IMR-90 (cell line): ENCODE measurements at regions not wholly inside any gene's neighbourhood (a gene's known extent, or its start where the extent isn't known, plus 50 kb on each side); places are given as distances from the start of the nearest gene placed in this dataset.

ENCODE experiments used
- ATAC-seq: fragments of 200-7000 bp; cut with Tn5 transposase; 2 replicates; pipeline ENCODE4 v1.9.1; 2020; ENCODE audit warnings: low read depth, mild to moderate bottlenecking, moderate library complexity
- BruUV-seq: library from RNA; stranded (reverse); fragments of 400-500 nt; replicated peaks from 2 replicates; lab custom pipeline; 2021; lab: Mats Ljungman, UMichigan
- CTCF ChIA-PET: fragments of 300-600 bp; formaldehyde crosslinking; extraction: SDS; loops from one replicate; lab custom pipeline; 2021; ENCODE audit warnings: antibody characterized with exemption; lab: Yijun Ruan, JAX
- POLR2A ChIA-PET: fragments of 300-600 bp; sonication (Branson Sonifier 250); formaldehyde crosslinking; loops from one replicate; lab custom pipeline; 2022; ENCODE audit warnings: antibody characterized with exemption; ENCODE audit not compliant: unreplicated experiment; lab: Charles Lee
- DNase-seq: peaks from one replicate; pipeline ENCODE4 v3.0.0; 2013
- H2AFZ ChIP-seq: replicated peaks from 2 replicates; pipeline ENCODE3; 2013; ENCODE audit warnings: low read length, mild to moderate bottlenecking; ENCODE audit not compliant: poor library complexity
- H2AK5ac ChIP-seq: 2 replicates; pipeline ENCODE4 v1.6.1; 2013; ENCODE audit warnings: low read depth, low read length, inconsistent platforms
- H2AK9ac ChIP-seq: replicated peaks from 2 replicates; pipeline ENCODE3; 2013; ENCODE audit warnings: mild to moderate bottlenecking, low read depth, low read length, moderate library complexity; ENCODE audit not compliant: poor library complexity
- H2BK120ac ChIP-seq: 2 replicates; pipeline ENCODE4 v1.6.1; 2013; ENCODE audit warnings: low read depth, low read length, inconsistent platforms
- H2BK15ac ChIP-seq: 3 replicates; pipeline ENCODE4 v1.6.1; 2013; ENCODE audit warnings: low read depth, low read length, inconsistent platforms
- H2BK20ac ChIP-seq: 2 replicates; pipeline ENCODE4 v1.6.1; 2013; ENCODE audit warnings: low read depth, mild to moderate bottlenecking, inconsistent platforms, low read length, moderate library complexity
- H2BK5ac ChIP-seq: 2 replicates; pipeline ENCODE4 v1.6.1; 2013; ENCODE audit warnings: mild to moderate bottlenecking, low read depth, low read length, inconsistent platforms; ENCODE audit not compliant: poor library complexity, severe bottlenecking
- H3K14ac ChIP-seq: replicated peaks from 2 replicates; pipeline ENCODE4 v1.6.1; 2013; ENCODE audit warnings: low read depth, low read length, inconsistent platforms
- H3K18ac ChIP-seq: 2 replicates; pipeline ENCODE4 v1.6.1; 2013; ENCODE audit warnings: low read depth, low read length, control low read depth
- H3K23ac ChIP-seq: 2 replicates; pipeline ENCODE4 v1.6.1; 2013; ENCODE audit warnings: low read depth, low read length, inconsistent platforms
- H3K27ac ChIP-seq: 2 replicates; pipeline ENCODE4 v1.5.1; 2013; ENCODE audit warnings: mild to moderate bottlenecking, control low read depth, low read length; ENCODE audit not compliant: insufficient read depth
- H3K27me3 ChIP-seq: 2 replicates; pipeline ENCODE4 v1.6.1; 2013; ENCODE audit warnings: low read length; ENCODE audit not compliant: control insufficient read depth, insufficient read depth
- H3K36me3 ChIP-seq: 2 replicates; pipeline ENCODE4 v1.6.1; 2013; ENCODE audit warnings: low read length, mixed read lengths; ENCODE audit not compliant: control insufficient read depth, insufficient read depth
- H3K4ac ChIP-seq: 2 replicates; pipeline ENCODE4 v1.6.1; 2013; ENCODE audit warnings: low read depth, low read length, inconsistent platforms
- H3K4me1 ChIP-seq: 2 replicates; pipeline ENCODE4 v1.6.1; 2013; ENCODE audit warnings: low read length, mixed read lengths; ENCODE audit not compliant: control insufficient read depth, insufficient read depth
- H3K4me2 ChIP-seq: 2 replicates; pipeline ENCODE4 v1.6.1; 2013; ENCODE audit warnings: low read depth, mild to moderate bottlenecking, control low read depth, low read length, moderate library complexity
- H3K4me3 ChIP-seq: 2 replicates; pipeline ENCODE4 v1.5.1; 2013; ENCODE audit warnings: low read depth, mild to moderate bottlenecking, control low read depth, low read length, moderate library complexity; ENCODE audit not compliant: insufficient read depth
- H3K56ac ChIP-seq: 2 replicates; pipeline ENCODE4 v1.6.1; 2013; ENCODE audit warnings: low read length, inconsistent platforms; ENCODE audit not compliant: insufficient read depth; ENCODE audit errors: extremely low read depth
- H3K79me1 ChIP-seq, 2 experiments: 2 replicates each; pipeline ENCODE4 v1.6.1; 2013; ENCODE audit warnings: low read length in 2 of 2, inconsistent platforms in 1 of 2, low read depth in 1 of 2
- H3K9ac ChIP-seq: 2 replicates; pipeline ENCODE4 v1.6.1; 2013; ENCODE audit warnings: low read depth, low read length, control low read depth
- H3K9me1 ChIP-seq: 2 replicates; pipeline ENCODE4 v1.6.1; 2013; ENCODE audit warnings: low read length, inconsistent platforms; ENCODE audit not compliant: insufficient read depth
- H3K9me3 ChIP-seq: 2 replicates; pipeline ENCODE4 v1.6.1; 2013; ENCODE audit warnings: low read length; ENCODE audit not compliant: control insufficient read depth, insufficient read depth
- H4K20me1 ChIP-seq: 2 replicates; pipeline ENCODE4 v1.6.1; 2013; ENCODE audit warnings: low read length, inconsistent platforms; ENCODE audit not compliant: insufficient read depth
- H4K5ac ChIP-seq: 2 replicates; pipeline ENCODE4 v1.6.1; 2013; ENCODE audit warnings: mild to moderate bottlenecking, low read depth, low read length, control low read depth
- H4K8ac ChIP-seq, 2 experiments: 2 replicates each; pipeline ENCODE4 v1.6.1; 2013; ENCODE audit warnings: low read depth in 2 of 2, low read length in 2 of 2, control low read depth in 1 of 2, inconsistent platforms in 1 of 2
- H4K91ac ChIP-seq: 2 replicates; pipeline ENCODE4 v1.6.1; 2013; ENCODE audit warnings: low read depth, low read length, inconsistent platforms; ENCODE audit not compliant: insufficient read depth
- CEBPB ChIP-seq: IDR thresholded peaks from 2 replicates; pipeline ENCODE4 v1.6.1; 2012; ENCODE audit warnings: low read depth, low read length, improper control_type of control experiment
- CHD1 ChIP-seq: IDR thresholded peaks from 2 replicates; pipeline ENCODE4 v1.6.1; 2012; ENCODE audit warnings: low read depth, low read length, improper control_type of control experiment
- FOS ChIP-seq: fragments of 150-350 bp; IDR thresholded peaks from 2 replicates; pipeline ENCODE4 v1.6.1; 2016; ENCODE audit warnings: low read depth, low read length
- MAFK ChIP-seq: IDR thresholded peaks from 2 replicates; pipeline ENCODE4 v1.6.1; 2012; ENCODE audit warnings: low read depth, low read length, improper control_type of control experiment
- NFE2L2 ChIP-seq: fragments of 150-350 bp; IDR thresholded peaks from 2 replicates; pipeline ENCODE4 v1.6.1; 2016; ENCODE audit warnings: low read depth, mild to moderate bottlenecking, low read length
- POLR2A ChIP-seq: IDR thresholded peaks from 2 replicates; pipeline ENCODE4 v1.6.1; 2012; ENCODE audit warnings: mild to moderate bottlenecking, low read depth, low read length
- RAD21 ChIP-seq: IDR thresholded peaks from 2 replicates; pipeline ENCODE4 v1.6.1; 2012; ENCODE audit warnings: low read length, improper control_type of control experiment
- RFX5 ChIP-seq: IDR thresholded peaks from 2 replicates; pipeline ENCODE4 v1.8.0; 2012; ENCODE audit warnings: low read depth, mild to moderate bottlenecking, low read length, moderate library complexity
- SMC3 ChIP-seq: fragments of 150-350 bp; IDR thresholded peaks from 2 replicates; pipeline ENCODE4 v1.6.1; 2016; ENCODE audit warnings: low read depth, mild to moderate bottlenecking, antibody characterized with exemption, low read length, moderate library complexity
- WGBS, 2 experiments: methylation state at CpG; one replicate each; pipeline versions ENCODE4 v1.1.5 to v1.1.7; 2013; ENCODE audit warnings: missing lambda C conversion rate in 2 of 2; ENCODE audit not compliant: insufficient read length in 1 of 2; ENCODE audit errors: extremely low coverage in 2 of 2; 5-methylcytosine and 5-hydroxymethylcytosine counted together
- dilution Hi-C: fragments of 300-500 bp; cut with HindIII; formaldehyde crosslinking; loops from one replicate; pipeline ENCODE4 v1.14.3; 2018; ENCODE audit warnings: low sequenced_read_pairs; ENCODE audit not compliant: unreplicated experiment
- in situ Hi-C: fragments of 300-500 bp; cut with MboI; formaldehyde crosslinking; loops from 3 replicates; pipeline ENCODE4 v1.14.3; 2019; ENCODE audit warnings: low sequenced_read_pairs, inconsistent platforms, mixed read lengths
- intact Hi-C: fragments of 100-400 bp; cut with micrococcal nuclease; formaldehyde crosslinking; loops from 2 replicates; pipeline ENCODE4 v1.10.0; 2022
- TF ChIP-seq, protein P1 (sequence below): fragments of 150-350 bp; IDR thresholded peaks from 2 replicates; pipeline ENCODE4 v1.6.1; 2017; ENCODE audit warnings: mild to moderate bottlenecking, antibody characterized with exemption, low read length, low read depth

DNA sequence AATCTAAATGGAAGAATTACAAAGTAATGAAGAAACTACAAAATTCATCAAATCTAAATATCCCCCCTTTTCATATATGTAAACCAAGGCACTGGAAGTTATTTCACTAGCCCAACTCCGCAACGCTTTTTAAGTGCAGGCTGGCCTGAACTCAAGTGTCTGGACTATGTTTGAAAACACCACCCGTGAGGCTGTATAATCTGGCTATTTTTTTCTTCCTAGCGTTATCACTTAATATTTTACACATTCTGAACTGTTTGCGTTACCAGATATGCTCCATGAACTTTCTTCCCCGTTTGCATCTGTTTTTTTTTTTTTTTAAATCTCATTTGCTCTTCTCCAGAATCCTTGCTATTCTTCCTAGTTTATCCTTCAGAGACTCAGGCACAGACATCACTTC is 619.5 kb upstream of the CBLB start:
- no peak for ATAC-seq
- in situ Hi-C loops: no loop called here
- H3K4me2 ChIP-seq: no peak overlapping the region

More for the DNA sequence above, 619.5 kb upstream of the CBLB start:
- Histone ChIP-seq H3K79me1 (no peaks in the 10 kb centered on the region), H3K4me1 (no peaks in the 10 kb centered on the region), H2BK15ac (no peak overlapping the region), H3K27ac (no peak overlapping the region), H2AK5ac (no peak overlapping the region), H3K9ac (no peak overlapping the region), H4K5ac (no peak overlapping the region), H3K4me3 (no peak overlapping the region), H2AK9ac (no peak overlapping the region), H2BK5ac (no peak overlapping the region), H2BK20ac (no peak overlapping the region), H4K20me1 (no peaks in the 10 kb centered on the region), H3K18ac (no peak overlapping the region), H4K8ac (no peak overlapping the region), H3K4ac (no peak overlapping the region), H3K23ac (no peak overlapping the region), H3K14ac (no peak overlapping the region), H3K36me3 (no peaks in the 10 kb centered on the region), H2AFZ (no peak overlapping the region), H2BK120ac (no peak overlapping the region), H3K9me3 (no peaks in the 10 kb centered on the region), H4K91ac (no peak overlapping the region), H3K9me1 (no peaks in the 10 kb centered on the region), H3K56ac (no peak overlapping the region), H3K27me3 (no peaks in the 10 kb centered on the region)
- WGBS, 2 experiments: 48% methylated on average over 5 of the region's 6 CpGs; no CpG with 5 or more reads in 1 of the 2 experiments
- ChIA-PET CTCF (no interaction called here), POLR2A (no interaction called here)
- no peak for DNase-seq
- intact Hi-C loops: no loop called here
- TF ChIP-seq NFE2L2 (no peak), RAD21 (no peak), RFX5 (no peak), FOS (no peak), CHD1 (no peak), CEBPB (no peak), MAFK (no peak), SMC3 (no peak), POLR2A (no peak)
- TF ChIP-seq, protein P1, sequence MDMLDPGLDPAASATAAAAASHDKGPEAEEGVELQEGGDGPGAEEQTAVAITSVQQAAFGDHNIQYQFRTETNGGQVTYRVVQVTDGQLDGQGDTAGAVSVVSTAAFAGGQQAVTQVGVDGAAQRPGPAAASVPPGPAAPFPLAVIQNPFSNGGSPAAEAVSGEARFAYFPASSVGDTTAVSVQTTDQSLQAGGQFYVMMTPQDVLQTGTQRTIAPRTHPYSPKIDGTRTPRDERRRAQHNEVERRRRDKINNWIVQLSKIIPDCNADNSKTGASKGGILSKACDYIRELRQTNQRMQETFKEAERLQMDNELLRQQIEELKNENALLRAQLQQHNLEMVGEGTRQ: no peak
- dilution Hi-C loops: no loop called here
- no TSS peak for BruUV-seq
